Gastrocnemius medialis (tissue), 4 donors: ENCODE measurements at regions not wholly inside any gene's neighbourhood (a gene's known extent, or its start where the extent isn't known, plus 50 kb on each side); places are given as distances from the start of the nearest gene placed in this dataset.

Experiments used
- ATAC-seq, 2 donors: fragments of 150-250 bp; one replicate each; pipeline ENCODE4 v1.9.1; 2016
- DNase-seq, 2 donors: peaks; one replicate each; pipeline ENCODE4 v3.0.0-alpha.2; 2019
- H3K27ac ChIP-seq, 4 donors: fragments of 200-600 bp; sonication (generic); 1 replicate in 1 of 4; 2 replicates in 3 of 4; pipeline ENCODE4 v1.5.1; 2016 to 2018; ENCODE audit warnings: mild to moderate bottlenecking in 2 of 4, moderate library complexity in 1 of 4
- H3K27me3 ChIP-seq, 3 donors: fragments of 200-600 bp; sonication (generic) in 2 of 3; 1 replicate in 1 of 3; 2 replicates in 2 of 3; pipeline versions ENCODE4 v1.5.1 to v1.6.0; 2016 to 2019; ENCODE audit warnings: mild to moderate bottlenecking in 1 of 3, moderate library complexity in 1 of 3
- H3K36me3 ChIP-seq, 2 donors: fragments of 200-600 bp; sonication (generic) in 1 of 2; one replicate each; pipeline ENCODE4 v1.5.1; 2017 to 2018
- H3K4me1 ChIP-seq, 2 donors: fragments of 200-600 bp; sonication (generic) in 1 of 2; one replicate each; pipeline ENCODE4 v1.5.1; 2016 to 2017; ENCODE audit warnings: mild to moderate bottlenecking in 2 of 2
- H3K4me3 ChIP-seq, 4 donors: fragments of 200-600 bp; sonication (generic) in 3 of 4; 1 replicate in 1 of 4; 2 replicates in 3 of 4; pipeline ENCODE4 v1.5.1; 2016 to 2019; ENCODE audit warnings: mild to moderate bottlenecking in 2 of 4
- H3K9me3 ChIP-seq, 3 donors: fragments of 200-600 bp; sonication (generic) in 2 of 3; 1 replicate in 1 of 3; 2 replicates in 2 of 3; pipeline ENCODE4 v1.5.1; 2016 to 2019
- POLR2A ChIP-seq, 2 donors: fragments of 450-650 bp; IDR thresholded peaks; one replicate each; pipeline ENCODE4 v1.6.1; 2017; ENCODE audit warnings: antibody characterized with exemption in 2 of 2, mild to moderate bottlenecking in 2 of 2, moderate library complexity in 2 of 2
- in situ Hi-C, 4 donors: fragments of 200-750 bp; cut with MboI; loops; one replicate each; pipeline versions ENCODE4 v1.15.0 to v1.8.0; 2017; ENCODE audit warnings: low sequenced_read_pairs in 4 of 4
- intact Hi-C: fragments of 100-400 bp; cut with DNase I; formaldehyde crosslinking; loops from one replicate; pipeline ENCODE4 v1.15.1; 2023; ENCODE audit warnings: low total_unique reads
- TF ChIP-seq, protein P1 (sequence below), 5 experiments: fragments of 450-650 bp in 3 of 5; fragments of 200-600 bp in 2 of 5; sonication (generic) in 2 of 5; IDR thresholded peaks in 4 of 5; conservative IDR thresholded peaks in 1 of 5; 1 replicate in 4 of 5; 2 replicates in 1 of 5; pipeline ENCODE4 v1.5.1; 2016 to 2019; ENCODE audit warnings: antibody characterized with exemption in 5 of 5, mild to moderate bottlenecking in 3 of 5, moderate library complexity in 3 of 5

DNA sequence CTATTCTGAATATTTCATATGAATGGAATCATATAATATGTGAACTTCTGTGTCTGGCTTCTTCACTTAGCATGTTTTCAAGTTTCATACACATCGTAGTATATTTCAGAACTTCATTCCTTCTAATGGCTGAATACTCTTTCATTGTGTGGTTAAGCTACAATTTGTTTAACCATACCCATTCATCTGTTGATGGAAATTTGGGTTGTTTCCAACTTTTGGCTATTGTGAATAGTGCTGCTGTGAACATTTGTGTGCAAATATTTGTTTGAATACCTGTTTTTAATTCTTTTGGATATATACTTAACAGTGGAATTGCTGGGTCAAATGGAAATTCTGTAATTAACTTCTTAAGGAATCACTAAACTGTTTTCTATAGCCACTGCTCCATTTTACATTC, 86.0 kb upstream of the MDFIC start:
- DNase-seq, result no peak
- in situ Hi-C loops (no loop called here), intact Hi-C loops (no loop called here)
- no peak for ATAC-seq
- H3K4me3 ChIP-seq, result no peak overlapping the region
- no peak for TF ChIP-seq POLR2A (IDR thresholded peaks at IDR 0.05)
- TF ChIP-seq, protein P1, sequence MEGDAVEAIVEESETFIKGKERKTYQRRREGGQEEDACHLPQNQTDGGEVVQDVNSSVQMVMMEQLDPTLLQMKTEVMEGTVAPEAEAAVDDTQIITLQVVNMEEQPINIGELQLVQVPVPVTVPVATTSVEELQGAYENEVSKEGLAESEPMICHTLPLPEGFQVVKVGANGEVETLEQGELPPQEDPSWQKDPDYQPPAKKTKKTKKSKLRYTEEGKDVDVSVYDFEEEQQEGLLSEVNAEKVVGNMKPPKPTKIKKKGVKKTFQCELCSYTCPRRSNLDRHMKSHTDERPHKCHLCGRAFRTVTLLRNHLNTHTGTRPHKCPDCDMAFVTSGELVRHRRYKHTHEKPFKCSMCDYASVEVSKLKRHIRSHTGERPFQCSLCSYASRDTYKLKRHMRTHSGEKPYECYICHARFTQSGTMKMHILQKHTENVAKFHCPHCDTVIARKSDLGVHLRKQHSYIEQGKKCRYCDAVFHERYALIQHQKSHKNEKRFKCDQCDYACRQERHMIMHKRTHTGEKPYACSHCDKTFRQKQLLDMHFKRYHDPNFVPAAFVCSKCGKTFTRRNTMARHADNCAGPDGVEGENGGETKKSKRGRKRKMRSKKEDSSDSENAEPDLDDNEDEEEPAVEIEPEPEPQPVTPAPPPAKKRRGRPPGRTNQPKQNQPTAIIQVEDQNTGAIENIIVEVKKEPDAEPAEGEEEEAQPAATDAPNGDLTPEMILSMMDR (IDR thresholded peaks at IDR 0.05 in 4 of 5, conservative IDR thresholded peaks at IDR 0.05 in 1 of 5), result no peak
- H3K36me3 ChIP-seq, result no peaks in the 10 kb centered on the region
- H3K27me3 ChIP-seq, result no peaks in the 10 kb centered on the region
- no peak overlapping the region for H3K27ac ChIP-seq
- no peaks in the 10 kb centered on the region for H3K9me3 ChIP-seq
- H3K4me1 ChIP-seq, result no peaks in the 10 kb centered on the region

DNA sequence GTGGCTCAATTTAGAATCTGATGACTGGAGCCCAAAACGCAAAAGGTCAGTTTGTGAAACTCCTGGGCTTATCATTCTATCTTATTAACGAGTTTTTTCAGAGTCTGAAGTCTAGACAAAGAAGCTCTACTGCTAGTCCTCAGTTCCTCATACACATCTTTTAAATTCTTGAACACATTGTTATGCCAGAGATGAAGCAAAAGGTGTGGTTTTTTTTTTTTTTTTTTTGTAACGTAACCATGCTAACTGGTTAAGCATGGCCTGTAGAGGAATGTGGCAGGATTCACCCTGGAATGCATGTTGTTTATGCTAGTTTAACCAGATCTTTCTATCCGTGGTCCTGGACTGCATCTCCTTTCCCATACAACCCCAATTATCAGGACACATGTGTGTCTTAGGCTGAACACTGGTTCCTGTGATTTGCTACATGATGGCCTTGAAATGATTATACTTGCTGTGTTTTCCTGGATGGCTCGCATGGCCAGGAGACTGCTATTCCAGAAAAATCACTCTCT, 79.3 kb upstream of the MDFIC start:
- no peak for TF ChIP-seq POLR2A (IDR thresholded peaks at IDR 0.05)
- TF ChIP-seq, protein P1 (IDR thresholded peaks at IDR 0.05 in 4 of 5, conservative IDR thresholded peaks at IDR 0.05 in 1 of 5), result no peak
- no peaks in the 10 kb centered on the region for H3K36me3 ChIP-seq
- no peaks in the 10 kb centered on the region for H3K9me3 ChIP-seq
- H3K27me3 ChIP-seq, result no peaks in the 10 kb centered on the region
- DNase-seq, result no peak
- no peak overlapping the region for H3K4me3 ChIP-seq
- intact Hi-C loops (no loop called here), in situ Hi-C loops (no loop called here)
- no peak overlapping the region for H3K27ac ChIP-seq
- H3K4me1 ChIP-seq, result no peaks in the 10 kb centered on the region
- no peak for ATAC-seq

- H3K4me1 ChIP-seq, result no peaks in the 10 kb centered on the region
- H3K4me3 ChIP-seq, result no peak overlapping the region
- DNase-seq, result no peak
- intact Hi-C loops (no loop called here), in situ Hi-C loops (no loop called here)
- H3K27me3 ChIP-seq, result no peaks in the 10 kb centered on the region
- no peak for ATAC-seq
- H3K36me3 ChIP-seq, result no peaks in the 10 kb centered on the region
- H3K27ac ChIP-seq, result no peak overlapping the region
- TF ChIP-seq, protein P1 (IDR thresholded peaks at IDR 0.05 in 4 of 5, conservative IDR thresholded peaks at IDR 0.05 in 1 of 5), result no peak
- TF ChIP-seq POLR2A (IDR thresholded peaks at IDR 0.05), result no peak
- H3K9me3 ChIP-seq, result no peaks in the 10 kb centered on the region
Measured at GRCh38 chr7:114843102-114843501, 78.8 kb upstream of the MDFIC start.

- in situ Hi-C loops, result loop anchor here in 1 of 4 donors (25.0 kb wide), 1 partner anchor 361 kb away; no protein-coding TSS in a partner anchor
Measured at GRCh38 chr7:114851406-114852061, 70.4 kb upstream of the MDFIC start.

More at GRCh38 chr7:114851406-114852061, 70.4 kb upstream of the MDFIC start:
- no peaks in the 10 kb centered on the region for H3K4me1 ChIP-seq
- TF ChIP-seq, protein P1 (IDR thresholded peaks at IDR 0.05 in 4 of 5, conservative IDR thresholded peaks at IDR 0.05 in 1 of 5), result no peak
- no peak for TF ChIP-seq POLR2A (IDR thresholded peaks at IDR 0.05)
- ATAC-seq (no peak), DNase-seq (no peak)
- intact Hi-C loops, result no loop called here
- H3K9me3 ChIP-seq, result no peaks in the 10 kb centered on the region
- H3K27me3 ChIP-seq, result no peaks in the 10 kb centered on the region
- H3K36me3 ChIP-seq, result no peaks in the 10 kb centered on the region
- no peak overlapping the region for H3K27ac ChIP-seq
- H3K4me3 ChIP-seq, result no peak overlapping the region
